Fibroblast of upper back skin (primary cell): ENCODE measurements at regions not wholly inside any gene's neighbourhood (a gene's known extent, or its start where the extent isn't known, plus 50 kb on each side); places are given as distances from the start of the nearest gene placed in this dataset.

Source experiments
- DNase-seq: peaks from one replicate; pipeline ENCODE4 v3.0.0-alpha.2; 2013

GRCh38 chr5:57581772-57582171 is 99.2 kb upstream of the ACTBL2 start:
- DNase-seq, result no peak

- no peak for DNase-seq
Observed at GRCh38 chr5:57581222-57581621, 98.6 kb upstream of the ACTBL2 start.

- DNase-seq, result no peak
Observed at GRCh38 chr5:57577432-57578175, 95.0 kb upstream of the ACTBL2 start.

GRCh38 chr5:57576317-57576716 is 93.7 kb upstream of the ACTBL2 start:
- no peak for DNase-seq

- DNase-seq, result no peak
Observed at GRCh38 chr5:57575839-57576238, 93.2 kb upstream of the ACTBL2 start.

- no peak for DNase-seq
Observed at GRCh38 chr5:57572461-57572860, 89.8 kb upstream of the ACTBL2 start.

- no peak for DNase-seq
Observed at GRCh38 chr5:57569601-57570000, 87.0 kb upstream of the ACTBL2 start.

- DNase-seq, result no peak
Observed at GRCh38 chr5:57568136-57568535, 85.5 kb upstream of the ACTBL2 start.

- peak; percentile 67 for DNase-seq
Observed at GRCh38 chr5:57566914-57567313, 84.3 kb upstream of the ACTBL2 start.

GRCh38 chr5:57561231-57561842 is 78.7 kb upstream of the ACTBL2 start:
- no peak for DNase-seq

GRCh38 chr5:57559110-57559635 is 76.6 kb upstream of the ACTBL2 start:
- DNase-seq, result peak; percentile 20

GRCh38 chr5:57552033-57552432 is 69.4 kb upstream of the ACTBL2 start:
- DNase-seq, result no peak

- DNase-seq, result no peak
Observed at GRCh38 chr5:57551251-57551650, 68.6 kb upstream of the ACTBL2 start.

- DNase-seq, result no peak
Observed at GRCh38 chr5:57550132-57550531, 67.5 kb upstream of the ACTBL2 start.

- no peak for DNase-seq
Observed at GRCh38 chr5:57549566-57549965, 67.0 kb upstream of the ACTBL2 start.

- no peak for DNase-seq
Observed at GRCh38 chr5:57540823-57541222, 58.2 kb upstream of the ACTBL2 start.

GRCh38 chr5:57539281-57539701 is 56.7 kb upstream of the ACTBL2 start:
- peak; percentile 85 for DNase-seq

- peak; percentile 94 for DNase-seq
Observed at GRCh38 chr5:57538341-57538955, 55.8 kb upstream of the ACTBL2 start.

- DNase-seq, result peak; percentile 16
Observed at GRCh38 chr5:57537811-57538210, 55.2 kb upstream of the ACTBL2 start.

GRCh38 chr5:57532513-57533497 is 50.2 kb upstream of the ACTBL2 start:
- DNase-seq, result peak; percentile 36
